Astrocyte (in vitro differentiated cells and primary cell): ENCODE measurements at regions not wholly inside any gene's neighbourhood (a gene's known extent, or its start where the extent isn't known, plus 50 kb on each side); places are given as distances from the start of the nearest gene placed in this dataset.

Experiments used
- DNase-seq: peaks from one replicate; pipeline ENCODE4 v3.0.0-alpha.2; 2010; ENCODE audit warnings: low read depth
- FAIRE-seq: peaks from 2 replicates; lab custom pipeline; 2011; peaks lifted over from hg19 to GRCh38; lab: Jason Lieb, UNC
- H2AFZ ChIP-seq: 2 replicates; pipeline ENCODE4 v1.6.0; 2012; ENCODE audit warnings: low read depth, low read length, inconsistent platforms
- H3K27ac ChIP-seq: 2 replicates; pipeline ENCODE4 v1.5.1; 2011; ENCODE audit warnings: low read depth, low read length, inconsistent platforms
- H3K27me3 ChIP-seq: 2 replicates; pipeline ENCODE4 v1.6.0; 2011; ENCODE audit warnings: low read length, inconsistent platforms; ENCODE audit not compliant: insufficient read depth
- H3K36me3 ChIP-seq: 2 replicates; pipeline ENCODE4 v1.5.1; 2011; ENCODE audit warnings: low read length, inconsistent platforms; ENCODE audit not compliant: insufficient read depth
- H3K4me1 ChIP-seq: 2 replicates; pipeline ENCODE4 v1.5.1; 2011; ENCODE audit warnings: low read length, inconsistent platforms; ENCODE audit not compliant: insufficient read depth
- H3K4me2 ChIP-seq: 2 replicates; pipeline ENCODE4 v1.6.0; 2012; ENCODE audit warnings: low read length, inconsistent platforms
- H3K4me3 ChIP-seq: 2 replicates; pipeline ENCODE4 v1.5.1; 2011; ENCODE audit warnings: low read depth, mild to moderate bottlenecking, low read length, inconsistent platforms; ENCODE audit not compliant: insufficient read depth
- H3K79me2 ChIP-seq: 2 replicates; pipeline ENCODE4 v1.6.0; 2012; ENCODE audit warnings: mild to moderate bottlenecking, low read length, inconsistent platforms; ENCODE audit not compliant: insufficient read depth
- H3K9ac ChIP-seq: 2 replicates; pipeline ENCODE4 v1.6.0; 2012; ENCODE audit warnings: mild to moderate bottlenecking, low read length, inconsistent platforms
- H3K9me3 ChIP-seq: 2 replicates; pipeline ENCODE4 v1.5.1; 2012; ENCODE audit warnings: low read depth, mild to moderate bottlenecking, low read length, inconsistent platforms; ENCODE audit not compliant: insufficient read depth
- H4K20me1 ChIP-seq: 2 replicates; pipeline ENCODE4 v1.6.0; 2012; ENCODE audit warnings: low read length, inconsistent platforms; ENCODE audit not compliant: insufficient read depth
- H3K27ac Mint-ChIP-seq: one replicate; pipeline ENCODE4 v1.8.0; 2021; ENCODE audit warnings: mild to moderate bottlenecking, mixed read lengths; ENCODE audit not compliant: unreplicated experiment
- H3K27me3 Mint-ChIP-seq: one replicate; pipeline ENCODE4 v1.8.0; 2021; ENCODE audit warnings: low read depth, mixed read lengths; ENCODE audit not compliant: unreplicated experiment
- H3K36me3 Mint-ChIP-seq: one replicate; pipeline ENCODE4 v1.8.0; 2021; ENCODE audit warnings: low read depth, mixed read lengths; ENCODE audit not compliant: unreplicated experiment
- H3K4me1 Mint-ChIP-seq: one replicate; pipeline ENCODE4 v1.8.0; 2021; ENCODE audit warnings: low read depth, mixed read lengths; ENCODE audit not compliant: unreplicated experiment
- H3K4me3 Mint-ChIP-seq: one replicate; pipeline ENCODE4 v1.8.0; 2021; ENCODE audit warnings: mild to moderate bottlenecking, moderate library complexity, mixed read lengths; ENCODE audit not compliant: unreplicated experiment
- H3K9me3 Mint-ChIP-seq: one replicate; pipeline ENCODE4 v1.8.0; 2021; ENCODE audit warnings: mild to moderate bottlenecking, mixed read lengths; ENCODE audit not compliant: unreplicated experiment
- EZH2 ChIP-seq: IDR thresholded peaks from 2 replicates; pipeline ENCODE4 v1.6.1; 2012; ENCODE audit warnings: mild to moderate bottlenecking, low read length, inconsistent platforms; ENCODE audit not compliant: insufficient read depth
- TF ChIP-seq, protein P1 (sequence below): IDR thresholded peaks from 2 replicates; pipeline ENCODE4 v1.5.1; 2011; ENCODE audit warnings: low read depth, mild to moderate bottlenecking, inconsistent platforms, low read length, moderate library complexity; ENCODE audit not compliant: insufficient read depth

GRCh38 chr16:14347706-14348105 lies 276.6 kb downstream of the MRTFB start:
- Mint-ChIP-seq H3K27me3 (peaks cover 6% of the 10 kb centered on the region), H3K9me3 (peaks cover 8% of the 10 kb centered on the region), H3K4me1 (peaks cover 2% of the 10 kb centered on the region), H3K36me3 (peaks cover 15% of the 10 kb centered on the region), H3K27ac (no peak overlapping the region), H3K4me3 (no peak overlapping the region)
- no peaks in the 10 kb centered on the region for H3K79me2 ChIP-seq
- no peaks in the 10 kb centered on the region for H3K9me3 ChIP-seq
- H2AFZ ChIP-seq = no peak overlapping the region
- no peak overlapping the region for H3K27ac ChIP-seq
- H3K4me3 ChIP-seq = no peak overlapping the region
- TF ChIP-seq EZH2 = no peak
- TF ChIP-seq, protein P1, sequence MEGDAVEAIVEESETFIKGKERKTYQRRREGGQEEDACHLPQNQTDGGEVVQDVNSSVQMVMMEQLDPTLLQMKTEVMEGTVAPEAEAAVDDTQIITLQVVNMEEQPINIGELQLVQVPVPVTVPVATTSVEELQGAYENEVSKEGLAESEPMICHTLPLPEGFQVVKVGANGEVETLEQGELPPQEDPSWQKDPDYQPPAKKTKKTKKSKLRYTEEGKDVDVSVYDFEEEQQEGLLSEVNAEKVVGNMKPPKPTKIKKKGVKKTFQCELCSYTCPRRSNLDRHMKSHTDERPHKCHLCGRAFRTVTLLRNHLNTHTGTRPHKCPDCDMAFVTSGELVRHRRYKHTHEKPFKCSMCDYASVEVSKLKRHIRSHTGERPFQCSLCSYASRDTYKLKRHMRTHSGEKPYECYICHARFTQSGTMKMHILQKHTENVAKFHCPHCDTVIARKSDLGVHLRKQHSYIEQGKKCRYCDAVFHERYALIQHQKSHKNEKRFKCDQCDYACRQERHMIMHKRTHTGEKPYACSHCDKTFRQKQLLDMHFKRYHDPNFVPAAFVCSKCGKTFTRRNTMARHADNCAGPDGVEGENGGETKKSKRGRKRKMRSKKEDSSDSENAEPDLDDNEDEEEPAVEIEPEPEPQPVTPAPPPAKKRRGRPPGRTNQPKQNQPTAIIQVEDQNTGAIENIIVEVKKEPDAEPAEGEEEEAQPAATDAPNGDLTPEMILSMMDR = no peak
- peaks cover 3% of the 10 kb centered on the region for H3K27me3 ChIP-seq
- H3K4me1 ChIP-seq = no peaks in the 10 kb centered on the region
- no peak for FAIRE-seq
- no peak overlapping the region for H3K9ac ChIP-seq
- H4K20me1 ChIP-seq = no peaks in the 10 kb centered on the region
- H3K36me3 ChIP-seq = no peaks in the 10 kb centered on the region
- DNase-seq = no peak
- no peak overlapping the region for H3K4me2 ChIP-seq

- H3K4me3 ChIP-seq = no peak overlapping the region
- no peak overlapping the region for H2AFZ ChIP-seq
- peaks cover 3% of the 10 kb centered on the region for H3K27me3 ChIP-seq
- H3K36me3 ChIP-seq = no peaks in the 10 kb centered on the region
- Mint-ChIP-seq H3K27ac (no peak overlapping the region), H3K4me1 (peaks cover 2% of the 10 kb centered on the region), H3K4me3 (no peak overlapping the region), H3K36me3 (peaks cover 19% of the 10 kb centered on the region), H3K27me3 (peaks cover 6% of the 10 kb centered on the region), H3K9me3 (peaks cover 12% of the 10 kb centered on the region)
- H3K9ac ChIP-seq = no peak overlapping the region
- no peak overlapping the region for H3K27ac ChIP-seq
- no peak for DNase-seq
- no peak overlapping the region for H3K4me2 ChIP-seq
- no peaks in the 10 kb centered on the region for H3K9me3 ChIP-seq
- H3K4me1 ChIP-seq = no peaks in the 10 kb centered on the region
- TF ChIP-seq, protein P1 = no peak
- no peak for TF ChIP-seq EZH2
- no peaks in the 10 kb centered on the region for H4K20me1 ChIP-seq
- H3K79me2 ChIP-seq = no peaks in the 10 kb centered on the region
- FAIRE-seq = no peak
Observed at GRCh38 chr16:14346278-14347142, 275.4 kb downstream of the MRTFB start.
